OCI-LY7 (cell line): ENCODE measurements at regions not wholly inside any gene's neighbourhood (a gene's known extent, or its start where the extent isn't known, plus 50 kb on each side); places are given as distances from the start of the nearest gene placed in this dataset.

Experiments used
- CTCF ChIP-seq: fragments of 200-600 bp; sonication (generic); conservative IDR thresholded peaks from 2 replicates; pipeline ENCODE4 v1.5.1; 2014; ENCODE audit warnings: mild to moderate bottlenecking, antibody characterized with exemption, low read length, moderate library complexity, mixed read lengths
- EZH2phosphoT487 ChIP-seq: fragments of 200-600 bp; sonication (generic); IDR thresholded peaks from 2 replicates; pipeline ENCODE4 v1.6.1; 2018; ENCODE audit warnings: low read depth, borderline replicate concordance, mild to moderate bottlenecking, mixed run types, antibody characterized with exemption, low read length, moderate library complexity, mixed read lengths

DNA sequence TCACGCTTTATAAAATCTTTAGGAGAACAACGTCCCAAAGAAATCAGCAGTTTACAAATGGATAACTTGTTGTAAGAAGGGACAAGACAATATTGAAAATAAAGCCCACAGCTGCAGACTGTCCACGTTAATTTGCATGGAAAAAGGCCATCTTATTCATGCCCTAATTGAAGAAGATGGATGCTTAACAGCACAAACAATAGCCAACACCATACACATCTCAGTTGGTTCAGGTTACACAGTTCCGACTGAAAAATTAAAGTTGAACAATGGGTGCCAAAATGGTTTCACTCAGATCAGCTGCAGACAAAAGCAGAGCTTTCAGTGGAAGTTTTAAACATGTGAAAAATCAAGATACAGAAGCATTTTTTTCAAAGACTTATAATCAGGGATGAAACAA, 314.2 kb downstream of the RAB38 start:
- TF ChIP-seq CTCF (no peak), EZH2phosphoT487 (no peak)
